KMS-11 (cell line): ENCODE measurements at regions not wholly inside any gene's neighbourhood (a gene's known extent, or its start where the extent isn't known, plus 50 kb on each side); places are given as distances from the start of the nearest gene placed in this dataset.

Experiments used
- H2AFZ ChIP-seq: fragments of 200-600 bp; sonication (generic); 2 replicates; pipeline ENCODE4 v1.6.1; 2016; ENCODE audit warnings: antibody characterized with exemption, mixed run types, low read depth
- H3K27ac ChIP-seq: fragments of 200-600 bp; sonication (generic); 2 replicates; pipeline ENCODE4 v1.6.1; 2016; ENCODE audit warnings: mild to moderate bottlenecking, mixed run types
- H3K27me3 ChIP-seq: fragments of 200-600 bp; sonication (generic); 2 replicates; pipeline ENCODE4 v1.6.1; 2017; ENCODE audit warnings: mild to moderate bottlenecking, low read depth, mixed run types, moderate library complexity; ENCODE audit not compliant: insufficient read depth
- H3K36me3 ChIP-seq: fragments of 200-600 bp; sonication (generic); 2 replicates; pipeline ENCODE4 v1.6.1; 2017; ENCODE audit warnings: mild to moderate bottlenecking, mixed run types; ENCODE audit not compliant: insufficient read depth
- H3K4me1 ChIP-seq: fragments of 200-600 bp; sonication (generic); 2 replicates; pipeline ENCODE4 v1.6.1; 2016; ENCODE audit warnings: mild to moderate bottlenecking, low read depth, mixed run types; ENCODE audit not compliant: poor library complexity, severe bottlenecking
- H3K4me2 ChIP-seq: fragments of 200-600 bp; sonication (generic); 2 replicates; pipeline ENCODE4 v1.7.0; 2016; ENCODE audit warnings: mild to moderate bottlenecking, mixed run types
- H3K4me3 ChIP-seq: fragments of 200-600 bp; sonication (generic); IDR thresholded peaks from 2 replicates; pipeline ENCODE4 v1.6.1; 2017; ENCODE audit warnings: low read depth, low read length, mixed read lengths; ENCODE audit not compliant: insufficient read depth
- H3K79me2 ChIP-seq: fragments of 200-600 bp; sonication (generic); 2 replicates; pipeline ENCODE4 v1.6.1; 2016; ENCODE audit warnings: low read depth, mixed run types; ENCODE audit not compliant: insufficient read depth
- H3K9ac ChIP-seq: fragments of 200-600 bp; sonication (generic); 2 replicates; pipeline ENCODE4 v1.6.1; 2016; ENCODE audit warnings: mild to moderate bottlenecking, mixed run types
- H4K20me1 ChIP-seq: fragments of 200-600 bp; sonication (generic); 2 replicates; pipeline ENCODE4 v1.6.1; 2016; ENCODE audit warnings: mild to moderate bottlenecking, mixed run types; ENCODE audit not compliant: insufficient read depth
- CTCF ChIP-seq: fragments of 200-600 bp; sonication (generic); conservative IDR thresholded peaks from 2 replicates; pipeline ENCODE4 v1.6.1; 2017; ENCODE audit warnings: low read depth, mild to moderate bottlenecking, antibody characterized with exemption, low read length, moderate library complexity, mixed read lengths

DNA sequence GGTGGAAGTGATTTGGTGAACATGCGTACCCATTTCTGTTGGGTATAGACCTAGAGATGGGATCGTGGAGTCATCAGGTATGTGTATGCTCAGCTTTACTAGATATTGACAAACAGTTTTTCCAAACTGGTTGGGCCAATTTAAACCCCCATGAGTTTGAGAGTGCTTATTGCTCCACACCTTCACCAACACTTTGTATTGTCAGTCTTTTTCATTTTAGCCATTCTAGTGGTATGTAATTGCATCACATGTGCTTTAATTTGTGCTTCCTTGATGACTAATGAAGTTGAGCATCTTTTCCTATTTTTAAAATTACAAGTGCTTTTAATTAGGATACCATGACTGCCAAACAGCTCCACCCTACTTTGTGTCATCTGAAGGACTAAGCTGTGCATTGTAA, 158.9 kb upstream of the AKIRIN2 start:
- TF ChIP-seq CTCF = no peak

GRCh38 chr6:87858440-87858839, 156.4 kb upstream of the AKIRIN2 start:
- H3K27ac ChIP-seq = no peak overlapping the region
- H3K4me2 ChIP-seq = no peak overlapping the region
- H3K4me1 ChIP-seq = peaks cover 9% of the 10 kb centered on the region
- no peaks in the 10 kb centered on the region for H3K79me2 ChIP-seq
- H2AFZ ChIP-seq = no peak overlapping the region
- no peak for TF ChIP-seq CTCF
- no peaks in the 10 kb centered on the region for H3K27me3 ChIP-seq
- H3K9ac ChIP-seq = no peak overlapping the region
- no peaks in the 10 kb centered on the region for H4K20me1 ChIP-seq
- no peak overlapping the region for H3K4me3 ChIP-seq
- no peaks in the 10 kb centered on the region for H3K36me3 ChIP-seq

More for the DNA sequence above, 158.9 kb upstream of the AKIRIN2 start:
- no peak overlapping the region for H3K27ac ChIP-seq
- H2AFZ ChIP-seq = no peak overlapping the region
- no peak overlapping the region for H3K4me2 ChIP-seq
- no peaks in the 10 kb centered on the region for H3K36me3 ChIP-seq
- no peaks in the 10 kb centered on the region for H4K20me1 ChIP-seq
- H3K9ac ChIP-seq = no peak overlapping the region
- H3K27me3 ChIP-seq = no peaks in the 10 kb centered on the region
- H3K4me3 ChIP-seq = no peak overlapping the region
- no peaks in the 10 kb centered on the region for H3K4me1 ChIP-seq
- H3K79me2 ChIP-seq = no peaks in the 10 kb centered on the region

- peak overlapping the region; percentile 80 for H3K27ac ChIP-seq
- H4K20me1 ChIP-seq = no peaks in the 10 kb centered on the region
- no peak overlapping the region for H3K4me3 ChIP-seq
- H3K4me2 ChIP-seq = peak overlapping the region; percentile 72
- TF ChIP-seq CTCF = no peak
- peak overlapping the region; percentile 48; the same call in 1 of the 2 replicates for H2AFZ ChIP-seq
- peaks cover 76% of the 10 kb centered on the region for H3K4me1 ChIP-seq
- H3K79me2 ChIP-seq = no peaks in the 10 kb centered on the region
- peak overlapping the region; percentile 20; the same call in 1 of the 2 replicates for H3K9ac ChIP-seq
- no peaks in the 10 kb centered on the region for H3K27me3 ChIP-seq
- no peaks in the 10 kb centered on the region for H3K36me3 ChIP-seq
Observed at GRCh38 chr6:87851674-87852299, 149.8 kb upstream of the AKIRIN2 start.

GRCh38 chr6:87848616-87849015, 146.6 kb upstream of the AKIRIN2 start:
- Histone ChIP-seq H4K20me1 (no peaks in the 10 kb centered on the region), H3K4me1 (peaks cover 90% of the 10 kb centered on the region), H2AFZ (no peak overlapping the region), H3K27me3 (no peaks in the 10 kb centered on the region), H3K4me2 (peak overlapping the region; percentile 59), H3K27ac (no peak overlapping the region), H3K36me3 (no peaks in the 10 kb centered on the region), H3K4me3 (no peak overlapping the region), H3K9ac (no peak overlapping the region), H3K79me2 (no peaks in the 10 kb centered on the region)
- no peak for TF ChIP-seq CTCF
